ENCODE measurements at regions not wholly inside any gene's neighbourhood (a gene's known extent, or its start where the extent isn't known, plus 50 kb on each side); places are given as distances from the start of the nearest gene placed in this dataset.

- no peak for DNase-seq
Observed at GRCh38 chrX:8868906-8869305, 67.7 kb upstream of the FAM9A start.

GRCh38 chrX:8868070-8868773 lies 67.0 kb upstream of the FAM9A start:
- no peak for DNase-seq

- DNase-seq = no peak
Observed at GRCh38 chrX:8867406-8867805, 66.2 kb upstream of the FAM9A start.

GRCh38 chrX:8864161-8864560 lies 63.0 kb upstream of the FAM9A start:
- no peak for DNase-seq

GRCh38 chrX:8861908-8862307 lies 60.7 kb upstream of the FAM9A start:
- no peak for DNase-seq

GRCh38 chrX:8851231-8851886 lies 50.2 kb upstream of the FAM9A start:
- no peak for DNase-seq
